ENCODE measurements at regions not wholly inside any gene's neighbourhood (a gene's known extent, or its start where the extent isn't known, plus 50 kb on each side); places are given as distances from the start of the nearest gene placed in this dataset.
"Not testable (repeated sequence)": the region's sequence is repeated elsewhere in the genome, so short reads cannot be mapped to it uniquely, and the experiment has no call there.

- TF ChIP-seq ARID4B (CRISPR knock-in tag; IDR thresholded peaks at IDR 0.05; ENCODE audit: borderline replicate concordance) (no peak), CBFB (CRISPR knock-in tag; IDR thresholded peaks at IDR 0.05; ENCODE audit: low read depth) (no peak), E2F1 (CRISPR knock-in tag; IDR thresholded peaks at IDR 0.05) (no peak), ZNF138 (CRISPR knock-in tag; conservative IDR thresholded peaks at IDR 0.05) (no peak)
These were observed 360.9 kb downstream of the RRAGC start (continued) for GRCh38 chr1:38498686-38499085.

GRCh38 chr1:38497921-38498656, 361.5 kb downstream of the RRAGC start:
- ChIA-PET POLR2A (interaction anchor here (0.7 to 1.3 kb wide), 2 partner anchors 8 to 504 kb away, joined by 3 to 4 read pairs; no protein-coding TSS in a partner anchor), CTCF (interaction anchor here (0.6 to 3.1 kb wide), 7 partner anchors 8 to 1041 kb away, joined by 3 to 29 read pairs (median 3); no protein-coding TSS in a partner anchor)
- Mint-ChIP-seq H3K4me3 (no peak overlapping the region), H3K27ac (no peak overlapping the region), H3K36me3 (no peaks in the 10 kb centered on the region), H3K27me3 (ENCODE audit: low read depth) (no peaks in the 10 kb centered on the region; the same call in 1 of the 2 replicates), H3K4me1 (peaks cover 58% of the 10 kb centered on the region), H3K9me3 (no peaks in the 10 kb centered on the region)
- TF ChIP-seq NR1H2 (CRISPR knock-in tag; IDR thresholded peaks at IDR 0.05) (no peak), E2F5 (CRISPR knock-in tag; IDR thresholded peaks at IDR 0.05) (no peak), FOXJ3 (CRISPR knock-in tag; IDR thresholded peaks at IDR 0.05; ENCODE audit: borderline replicate concordance) (no peak), ZNF138 (CRISPR knock-in tag; conservative IDR thresholded peaks at IDR 0.05) (no peak), GRHL2 (CRISPR knock-in tag; IDR thresholded peaks at IDR 0.05; ENCODE audit: insufficient replicate concordance, severe bottlenecking) (no peak), ZNF425 (CRISPR knock-in tag; conservative IDR thresholded peaks at IDR 0.05) (no peak), IRF1 (CRISPR knock-in tag; IDR thresholded peaks at IDR 0.05) (no peak), JUN (CRISPR knock-in tag; IDR thresholded peaks at IDR 0.05) (no peak), ELF4 (CRISPR knock-in tag; IDR thresholded peaks at IDR 0.05; ENCODE audit: low read depth) (no peak), NFATC4 (CRISPR knock-in tag; IDR thresholded peaks at IDR 0.05) (no peak), PRRX2 (CRISPR knock-in tag; IDR thresholded peaks at IDR 0.05) (no peak), SOX15 (CRISPR knock-in tag; IDR thresholded peaks at IDR 0.05) (no peak), TP53 (CRISPR knock-in tag; IDR thresholded peaks at IDR 0.05) (no peak), TEAD4 (CRISPR knock-in tag; IDR thresholded peaks at IDR 0.05) (no peak), RELA (CRISPR knock-in tag; IDR thresholded peaks at IDR 0.05; ENCODE audit: borderline replicate concordance) (no peak), GABPB1 (CRISPR knock-in tag; IDR thresholded peaks at IDR 0.05) (no peak), TEAD1 (CRISPR knock-in tag; IDR thresholded peaks at IDR 0.05) (no peak)
- no peak for ATAC-seq
- no peak for DNase-seq (ENCODE audit: low spot score)

- POLR2A ChIA-PET; H3K9me3 Mint-ChIP-seq; H3K27me3 Mint-ChIP-seq (ENCODE audit: low read depth); ATAC-seq; H3K4me3 Mint-ChIP-seq; DNase-seq (ENCODE audit: low spot score); H3K36me3 Mint-ChIP-seq; H3K27ac Mint-ChIP-seq; CTCF ChIA-PET: not testable (repeated sequence)
- peaks cover 52% of the 10 kb centered on the region for H3K4me1 Mint-ChIP-seq
These were observed 366.3 kb downstream of the RRAGC start for GRCh38 chr1:38493306-38493705.

Data from WTC11 (cell line).